Ovary (tissue), 7 donors: ENCODE measurements at regions not wholly inside any gene's neighbourhood (a gene's known extent, or its start where the extent isn't known, plus 50 kb on each side); places are given as distances from the start of the nearest gene placed in this dataset.

Experiments
- DNase-seq, 5 donors: peaks; one replicate each; pipeline ENCODE4 v3.0.0-alpha.2; 2019 to 2020
- H3K27ac ChIP-seq, 2 donors: fragments of 200-600 bp; one replicate each; pipeline versions ENCODE4 v1.5.1 to v1.8.0; 2019 to 2022
- H3K27me3 ChIP-seq: fragments of 200-600 bp; one replicate; pipeline ENCODE4 v1.8.0; 2022
- H3K36me3 ChIP-seq: fragments of 200-600 bp; sonication (generic); one replicate; pipeline ENCODE4 v1.5.1; 2019
- H3K4me1 ChIP-seq: one replicate; pipeline ENCODE4 v1.8.1; 2013; ENCODE audit warnings: mild to moderate bottlenecking, moderate library complexity; ENCODE audit not compliant: insufficient read depth
- H3K4me3 ChIP-seq: fragments of 200-600 bp; sonication (generic); one replicate; pipeline ENCODE4 v1.5.1; 2017
- H3K9me3 ChIP-seq, 2 donors: fragments of 200-600 bp in 1 of 2; sonication (generic) in 1 of 2; one replicate each; pipeline versions ENCODE4 v1.5.1 to v1.8.1; 2013 to 2019; ENCODE audit warnings: mild to moderate bottlenecking in 1 of 2, moderate library complexity in 1 of 2
- EP300 ChIP-seq: sonication (generic); formaldehyde crosslinking; IDR thresholded peaks from one replicate; pipeline ENCODE4 v1.6.1; 2017; ENCODE audit warnings: antibody characterized with exemption
- POLR2A ChIP-seq: fragments of 450-650 bp; IDR thresholded peaks from one replicate; pipeline ENCODE4 v1.6.1; 2017; ENCODE audit warnings: antibody characterized with exemption, mild to moderate bottlenecking, moderate library complexity
- WGBS, 3 donors: extraction: QIAGEN DNeasy Blood & Tissue Kit in 1 of 3; methylation state at CpG; one replicate each; pipeline versions ENCODE4 v1.1.5 to v1.1.7; 2013 to 2017; 5-methylcytosine and 5-hydroxymethylcytosine counted together
- intact Hi-C, 4 donors: fragments of 100-400 bp; cut with DNase I; formaldehyde crosslinking; loops; one replicate each; pipeline versions ENCODE4 v1.11.0 to v1.15.1; 2022 to 2023
- TF ChIP-seq, protein P1 (sequence below), 3 donors: fragments of 450-650 bp in 2 of 3; fragments of 200-600 bp in 1 of 3; IDR thresholded peaks; one replicate each; pipeline versions ENCODE4 v1.5.1 to v1.8.0; 2016 to 2022; ENCODE audit warnings: antibody characterized with exemption in 3 of 3, mild to moderate bottlenecking in 1 of 3
- donor health status: DM: no; HTN: no; CAD: no; lungs with moderate emphysema.
- donor health status: DM: no; HTN: no; CAD: no.
- donor health status: Bipolar disorder and iron deficiency.
- donor health status: DM: no; HTN: no; CAD: no.
- donor health status: DM: yes; HTN: yes; CAD: no.

DNA sequence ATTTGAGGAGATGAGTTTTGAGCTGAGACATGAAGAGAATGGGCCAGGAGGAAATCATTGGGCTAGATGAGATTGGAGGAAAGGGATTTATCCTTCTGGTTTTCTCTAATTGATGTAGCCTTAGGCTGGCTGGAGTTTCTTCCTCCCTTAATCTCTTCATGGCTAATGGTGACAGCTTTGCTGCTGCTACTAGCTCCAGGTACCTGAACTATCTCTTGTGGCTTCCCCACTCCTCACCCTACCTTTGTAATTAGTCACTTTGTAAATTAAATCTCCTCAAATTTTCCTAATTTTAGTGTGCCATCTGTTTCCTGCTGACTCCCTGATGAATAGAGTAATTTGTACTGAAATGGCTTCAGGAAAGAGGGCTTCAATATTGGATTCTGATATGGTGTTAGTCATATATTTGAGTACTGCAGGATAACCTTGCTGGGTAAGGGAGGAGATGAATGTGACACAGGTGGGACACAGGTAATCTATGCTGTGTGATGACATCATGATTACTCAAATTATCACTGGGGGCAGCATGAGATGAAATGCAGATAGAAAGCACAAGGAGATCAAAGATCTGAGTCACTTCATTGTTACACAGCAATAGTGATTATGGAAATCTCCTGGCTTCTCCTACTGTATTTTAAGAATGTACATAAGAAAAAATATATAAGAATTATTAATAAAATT, 1134.1 kb upstream of the DDX18 start:
- no peaks in the 10 kb centered on the region for H3K27me3 ChIP-seq
- intact Hi-C loops = no loop called here
- H3K27ac ChIP-seq = no peak overlapping the region
- DNase-seq = no peak
- H3K9me3 ChIP-seq = no peaks in the 10 kb centered on the region
- no peak overlapping the region for H3K4me3 ChIP-seq
- no peaks in the 10 kb centered on the region for H3K4me1 ChIP-seq
- H3K36me3 ChIP-seq = no peaks in the 10 kb centered on the region
- TF ChIP-seq EP300 (no peak), POLR2A (no peak)
- TF ChIP-seq, protein P1, sequence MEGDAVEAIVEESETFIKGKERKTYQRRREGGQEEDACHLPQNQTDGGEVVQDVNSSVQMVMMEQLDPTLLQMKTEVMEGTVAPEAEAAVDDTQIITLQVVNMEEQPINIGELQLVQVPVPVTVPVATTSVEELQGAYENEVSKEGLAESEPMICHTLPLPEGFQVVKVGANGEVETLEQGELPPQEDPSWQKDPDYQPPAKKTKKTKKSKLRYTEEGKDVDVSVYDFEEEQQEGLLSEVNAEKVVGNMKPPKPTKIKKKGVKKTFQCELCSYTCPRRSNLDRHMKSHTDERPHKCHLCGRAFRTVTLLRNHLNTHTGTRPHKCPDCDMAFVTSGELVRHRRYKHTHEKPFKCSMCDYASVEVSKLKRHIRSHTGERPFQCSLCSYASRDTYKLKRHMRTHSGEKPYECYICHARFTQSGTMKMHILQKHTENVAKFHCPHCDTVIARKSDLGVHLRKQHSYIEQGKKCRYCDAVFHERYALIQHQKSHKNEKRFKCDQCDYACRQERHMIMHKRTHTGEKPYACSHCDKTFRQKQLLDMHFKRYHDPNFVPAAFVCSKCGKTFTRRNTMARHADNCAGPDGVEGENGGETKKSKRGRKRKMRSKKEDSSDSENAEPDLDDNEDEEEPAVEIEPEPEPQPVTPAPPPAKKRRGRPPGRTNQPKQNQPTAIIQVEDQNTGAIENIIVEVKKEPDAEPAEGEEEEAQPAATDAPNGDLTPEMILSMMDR (IDR thresholded peaks at IDR 0.05) = no peak

DNA sequence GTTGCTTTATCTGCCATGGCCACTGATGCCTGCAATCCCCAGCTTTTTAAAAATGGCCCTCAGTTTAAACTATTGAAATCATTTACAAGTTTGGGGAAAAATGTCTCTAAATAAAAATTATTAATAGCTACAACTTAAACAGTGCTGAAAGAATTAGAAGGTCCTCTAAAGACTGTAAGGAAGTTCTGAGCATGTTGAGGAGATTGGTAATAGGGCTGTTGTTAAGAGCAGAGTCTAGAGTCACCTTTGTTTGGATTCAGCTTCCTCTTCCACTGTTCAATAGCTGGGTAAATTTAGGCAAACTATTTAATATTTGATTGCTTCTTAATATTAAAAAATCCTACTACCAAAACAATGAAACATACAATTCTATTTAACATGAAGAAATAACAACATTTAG, 1127.1 kb upstream of the DDX18 start:
- TF ChIP-seq EP300 (no peak), POLR2A (no peak)
- TF ChIP-seq, protein P1 (IDR thresholded peaks at IDR 0.05) = no peak
- no peak overlapping the region for H3K4me3 ChIP-seq
- no peaks in the 10 kb centered on the region for H3K36me3 ChIP-seq
- H3K9me3 ChIP-seq = no peaks in the 10 kb centered on the region
- no peak overlapping the region for H3K27ac ChIP-seq
- no peaks in the 10 kb centered on the region for H3K4me1 ChIP-seq
- intact Hi-C loops = no loop called here
- no peak for DNase-seq
- no peaks in the 10 kb centered on the region for H3K27me3 ChIP-seq

DNA sequence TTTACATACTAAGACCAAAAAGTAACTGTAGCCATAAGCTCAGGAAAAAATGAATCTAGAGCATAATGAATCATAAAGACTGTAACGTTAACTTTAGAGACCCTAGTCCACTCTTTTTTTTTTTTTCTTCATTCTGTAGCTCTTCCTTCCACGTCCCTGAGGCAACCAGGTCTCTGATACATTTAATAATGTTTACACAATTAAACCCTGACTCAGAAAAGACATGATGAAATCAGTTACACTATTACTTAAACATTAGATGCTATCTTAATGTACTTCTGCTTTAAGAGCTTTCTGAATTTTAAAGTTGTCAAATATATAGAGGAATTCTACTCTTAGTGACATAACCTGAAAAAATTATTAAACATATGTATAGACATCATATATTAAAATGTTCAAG, 1121.5 kb upstream of the DDX18 start:
- no peak for TF ChIP-seq POLR2A
- no peak for TF ChIP-seq EP300
- DNase-seq = no peak
- H3K4me3 ChIP-seq = no peak overlapping the region
- no peaks in the 10 kb centered on the region for H3K27me3 ChIP-seq
- intact Hi-C loops = no loop called here
- 50 to 62% (median 53%) methylated on average over 2 of the region's 2 CpGs for WGBS, 3 donors
- no peaks in the 10 kb centered on the region for H3K9me3 ChIP-seq
- no peaks in the 10 kb centered on the region for H3K4me1 ChIP-seq
- H3K27ac ChIP-seq = no peak overlapping the region
- H3K36me3 ChIP-seq = no peaks in the 10 kb centered on the region

DNA sequence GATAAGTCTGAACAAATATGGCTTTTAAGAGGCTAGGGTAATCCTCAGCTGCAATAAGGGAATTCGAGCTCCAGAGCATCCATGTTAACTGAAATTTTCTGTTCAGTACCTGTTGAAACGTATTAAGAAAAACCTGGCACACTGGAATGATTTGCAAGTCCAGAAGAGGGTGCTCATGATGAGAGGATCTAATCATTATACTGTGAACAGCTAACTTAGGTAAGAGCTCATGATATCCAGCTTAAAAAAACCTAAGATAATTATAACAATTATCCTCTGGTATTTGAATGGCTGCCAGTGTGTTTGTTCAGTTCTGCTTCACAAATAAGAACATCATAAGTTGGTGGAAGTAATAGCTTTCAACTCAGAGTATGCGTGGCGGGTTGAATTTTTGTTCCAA, 1118.3 kb upstream of the DDX18 start:
- H3K27me3 ChIP-seq = no peaks in the 10 kb centered on the region
- TF ChIP-seq, protein P1 (IDR thresholded peaks at IDR 0.05) = no peak
- no peak for TF ChIP-seq EP300
- TF ChIP-seq POLR2A = no peak
- H3K4me3 ChIP-seq = no peak overlapping the region
- intact Hi-C loops = no loop called here
- 61 to 73% (median 67%) methylated on average over 4 of the region's 4 CpGs for WGBS, 3 donors
- H3K4me1 ChIP-seq = no peaks in the 10 kb centered on the region
- H3K9me3 ChIP-seq = no peaks in the 10 kb centered on the region
- H3K36me3 ChIP-seq = no peaks in the 10 kb centered on the region
- H3K27ac ChIP-seq = no peak overlapping the region
- no peak for DNase-seq

DNA sequence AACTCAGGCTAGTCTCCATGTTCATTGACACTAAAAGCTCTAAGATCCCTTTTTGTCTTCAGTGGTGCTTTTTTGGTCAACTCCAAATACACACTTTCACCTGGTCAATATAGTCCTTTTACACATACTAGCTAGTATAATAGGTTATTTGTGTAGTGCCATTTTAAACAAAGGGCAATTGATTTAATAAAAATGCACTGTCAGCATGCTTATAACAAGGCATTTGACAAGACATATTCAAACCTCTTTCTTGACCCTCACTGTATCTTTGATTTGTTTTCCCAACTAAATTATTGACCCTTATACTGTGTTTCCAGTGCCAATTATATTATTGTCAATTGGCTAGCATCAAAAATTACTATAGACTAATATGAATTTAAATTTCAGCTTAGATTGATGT, 1117.6 kb upstream of the DDX18 start:
- Histone ChIP-seq H3K27me3 (no peaks in the 10 kb centered on the region), H3K36me3 (no peaks in the 10 kb centered on the region), H3K27ac (no peak overlapping the region), H3K4me1 (no peaks in the 10 kb centered on the region), H3K9me3 (no peaks in the 10 kb centered on the region), H3K4me3 (no peak overlapping the region)
- TF ChIP-seq EP300 (no peak), POLR2A (no peak)
- TF ChIP-seq, protein P1 (IDR thresholded peaks at IDR 0.05) = no peak
- no peak for DNase-seq
- intact Hi-C loops = no loop called here
